CD4-positive, alpha-beta memory T cell (primary cell): ENCODE measurements at regions not wholly inside any gene's neighbourhood (a gene's known extent, or its start where the extent isn't known, plus 50 kb on each side); places are given as distances from the start of the nearest gene placed in this dataset.

Source experiments
- CTCF ChIA-PET: fragments of 350-600 bp; sonication (Branson Sonifier 250); formaldehyde crosslinking; loops from one replicate; lab custom pipeline; 2021; ENCODE audit warnings: inconsistent platforms; ENCODE audit not compliant: partially characterized antibody; lab: Charles Lee
- POLR2A ChIA-PET: fragments of 350-600 bp; sonication (Branson Sonifier 250); formaldehyde crosslinking; loops from one replicate; lab custom pipeline; 2021; ENCODE audit not compliant: partially characterized antibody; lab: Charles Lee
- DNase-seq, 5 donors: peaks; one replicate each; pipeline versions ENCODE4 v3.0.0 to v3.0.0-alpha.2; 2020 to 2022; ENCODE audit warnings: mixed read lengths in 1 of 5
- H3K27ac ChIP-seq: one replicate; pipeline ENCODE4 v1.7.0; 2013; ENCODE audit warnings: low read depth, low read length
- H3K27me3 ChIP-seq: 2 replicates; pipeline ENCODE4 v1.7.0; 2013; ENCODE audit warnings: mild to moderate bottlenecking, low read length, moderate library complexity; ENCODE audit not compliant: insufficient read depth
- H3K36me3 ChIP-seq: 2 replicates; pipeline ENCODE4 v1.7.0; 2013; ENCODE audit warnings: mild to moderate bottlenecking, low read length, moderate library complexity; ENCODE audit not compliant: insufficient read depth
- H3K4me1 ChIP-seq: 2 replicates; pipeline ENCODE4 v1.7.0; 2013; ENCODE audit warnings: mild to moderate bottlenecking, low read length, moderate library complexity; ENCODE audit not compliant: insufficient read depth
- H3K4me3 ChIP-seq, 2 donors: one replicate each; pipeline ENCODE4 v1.7.0; 2013; ENCODE audit warnings: low read length in 2 of 2, mild to moderate bottlenecking in 1 of 2
- H3K9me3 ChIP-seq, 2 donors: one replicate each; pipeline ENCODE4 v1.7.0; 2013; ENCODE audit warnings: low read length in 2 of 2, control low read depth in 1 of 2; ENCODE audit not compliant: control insufficient read depth in 1 of 2
- H3K27ac Mint-ChIP-seq, 7 donors: one replicate each; pipeline ENCODE4 v1.8.0; 2020 to 2021; ENCODE audit warnings: mixed read lengths in 7 of 7, mild to moderate bottlenecking in 6 of 7, inconsistent platforms in 3 of 7, moderate library complexity in 3 of 7
- H3K27me3 Mint-ChIP-seq, 2 donors: one replicate each; pipeline ENCODE4 v1.8.0; 2020 to 2021; ENCODE audit warnings: mixed read lengths in 2 of 2
- H3K36me3 Mint-ChIP-seq, 2 donors: one replicate each; pipeline ENCODE4 v1.8.0; 2020 to 2021; ENCODE audit warnings: mixed read lengths in 2 of 2, inconsistent platforms in 1 of 2, mild to moderate bottlenecking in 1 of 2
- H3K4me1 Mint-ChIP-seq, 4 donors: one replicate each; pipeline ENCODE4 v1.8.0; 2020 to 2021; ENCODE audit warnings: mixed read lengths in 4 of 4, mild to moderate bottlenecking in 1 of 4
- H3K4me3 Mint-ChIP-seq, 8 donors: one replicate each; pipeline ENCODE4 v1.8.0; 2020 to 2021; ENCODE audit warnings: mixed read lengths in 8 of 8, mild to moderate bottlenecking in 7 of 8, moderate library complexity in 6 of 8, inconsistent platforms in 3 of 8
- H3K9me3 Mint-ChIP-seq, 8 donors: one replicate each; pipeline ENCODE4 v1.8.0; 2020 to 2021; ENCODE audit warnings: mixed read lengths in 8 of 8, mild to moderate bottlenecking in 5 of 8, inconsistent platforms in 3 of 8, moderate library complexity in 1 of 8
- intact Hi-C: fragments of 100-400 bp; cut with micrococcal nuclease; formaldehyde crosslinking; loops from one replicate; pipeline ENCODE4 v1.15.1; 2023

- H3K36me3 Mint-ChIP-seq = no peaks in the 10 kb centered on the region
- DNase-seq = no peak
- H3K4me3 ChIP-seq = no peak overlapping the region
- no peaks in the 10 kb centered on the region for H3K4me1 Mint-ChIP-seq
- no peaks in the 10 kb centered on the region for H3K27me3 Mint-ChIP-seq
- intact Hi-C loops = no loop called here
- ChIA-PET POLR2A (no interaction called here), CTCF (no interaction called here)
- H3K4me3 Mint-ChIP-seq = no peak overlapping the region
- no peaks in the 10 kb centered on the region for H3K36me3 ChIP-seq
- H3K9me3 Mint-ChIP-seq = peaks cover 0 to 3% (median 0%) of the 10 kb centered on the region in 8 donors
- no peaks in the 10 kb centered on the region for H3K27me3 ChIP-seq
- H3K27ac ChIP-seq = no peak overlapping the region
- H3K9me3 ChIP-seq = no peaks in the 10 kb centered on the region
- no peaks in the 10 kb centered on the region for H3K4me1 ChIP-seq
- H3K27ac Mint-ChIP-seq = no peak overlapping the region
Observed at GRCh38 chr4:84238247-84239090, 260.6 kb downstream of the NKX6-1 start.

- intact Hi-C loops = no loop called here
- Histone ChIP-seq H3K4me1 (no peaks in the 10 kb centered on the region), H3K27me3 (no peaks in the 10 kb centered on the region), H3K27ac (no peak overlapping the region), H3K9me3 (no peaks in the 10 kb centered on the region), H3K36me3 (no peaks in the 10 kb centered on the region), H3K4me3 (no peak overlapping the region)
- Mint-ChIP-seq H3K9me3 (peaks cover 0 to 7% (median 0%) of the 10 kb centered on the region in 8 donors), H3K27ac (no peak overlapping the region), H3K36me3 (no peaks in the 10 kb centered on the region), H3K27me3 (no peaks in the 10 kb centered on the region), H3K4me1 (no peaks in the 10 kb centered on the region), H3K4me3 (no peak overlapping the region)
- ChIA-PET POLR2A (no interaction called here), CTCF (no interaction called here)
- no peak for DNase-seq
Observed at GRCh38 chr4:84237008-84237407, 262.1 kb downstream of the NKX6-1 start.

GRCh38 chr4:84235126-84235944 is 263.8 kb downstream of the NKX6-1 start:
- Mint-ChIP-seq H3K4me3 (no peak overlapping the region), H3K27ac (no peak overlapping the region), H3K4me1 (no peaks in the 10 kb centered on the region), H3K27me3 (no peaks in the 10 kb centered on the region), H3K36me3 (no peaks in the 10 kb centered on the region), H3K9me3 (peaks cover 0 to 7% (median 0%) of the 10 kb centered on the region in 8 donors)
- ChIA-PET POLR2A (no interaction called here), CTCF (interaction anchor here (1.0 kb wide), 1 partner anchor 10 kb away, joined by 3 read pairs; no protein-coding TSS in a partner anchor)
- Histone ChIP-seq H3K4me3 (no peak overlapping the region), H3K9me3 (no peaks in the 10 kb centered on the region), H3K27ac (no peak overlapping the region), H3K4me1 (no peaks in the 10 kb centered on the region), H3K36me3 (no peaks in the 10 kb centered on the region), H3K27me3 (no peaks in the 10 kb centered on the region)
- intact Hi-C loops = no loop called here
- no peak for DNase-seq

- CTCF ChIA-PET = no interaction called here
Observed at GRCh38 chr4:84232309-84233095, 266.6 kb downstream of the NKX6-1 start.

GRCh38 chr4:84231539-84232055 is 267.5 kb downstream of the NKX6-1 start:
- no peaks in the 10 kb centered on the region for H3K36me3 ChIP-seq
- H3K36me3 Mint-ChIP-seq = no peaks in the 10 kb centered on the region
- H3K4me1 ChIP-seq = no peaks in the 10 kb centered on the region
- CTCF ChIA-PET = no interaction called here
- no peak overlapping the region for H3K4me3 Mint-ChIP-seq
- H3K27ac ChIP-seq = no peak overlapping the region
- POLR2A ChIA-PET = no interaction called here
- peaks cover 0 to 7% (median 4%) of the 10 kb centered on the region in 8 donors for H3K9me3 Mint-ChIP-seq
- intact Hi-C loops = no loop called here
- H3K27me3 ChIP-seq = no peaks in the 10 kb centered on the region
- H3K27ac Mint-ChIP-seq = no peak overlapping the region
- H3K4me3 ChIP-seq = no peak overlapping the region
- no peaks in the 10 kb centered on the region for H3K9me3 ChIP-seq
- no peaks in the 10 kb centered on the region for H3K27me3 Mint-ChIP-seq
- no peak for DNase-seq
- H3K4me1 Mint-ChIP-seq = no peaks in the 10 kb centered on the region

More at GRCh38 chr4:84232309-84233095, 266.6 kb downstream of the NKX6-1 start:
- no peaks in the 10 kb centered on the region for H3K27me3 Mint-ChIP-seq
- no peaks in the 10 kb centered on the region for H3K27me3 ChIP-seq
- H3K4me3 ChIP-seq = no peak overlapping the region
- no peaks in the 10 kb centered on the region for H3K36me3 ChIP-seq
- H3K9me3 Mint-ChIP-seq = peaks cover 0 to 7% (median 0%) of the 10 kb centered on the region in 8 donors
- no peak overlapping the region for H3K4me3 Mint-ChIP-seq
- POLR2A ChIA-PET = no interaction called here
- intact Hi-C loops = no loop called here
- H3K9me3 ChIP-seq = no peaks in the 10 kb centered on the region
- no peak overlapping the region for H3K27ac Mint-ChIP-seq
- H3K4me1 ChIP-seq = no peaks in the 10 kb centered on the region
- H3K4me1 Mint-ChIP-seq = no peaks in the 10 kb centered on the region
- DNase-seq = no peak
- no peaks in the 10 kb centered on the region for H3K36me3 Mint-ChIP-seq
- H3K27ac ChIP-seq = no peak overlapping the region

- Mint-ChIP-seq H3K9me3 (peaks cover 0 to 4% (median 0%) of the 10 kb centered on the region in 8 donors), H3K4me1 (no peaks in the 10 kb centered on the region), H3K27ac (no peak overlapping the region), H3K36me3 (no peaks in the 10 kb centered on the region), H3K27me3 (no peaks in the 10 kb centered on the region), H3K4me3 (no peak overlapping the region)
- Histone ChIP-seq H3K27me3 (no peaks in the 10 kb centered on the region), H3K36me3 (no peaks in the 10 kb centered on the region), H3K4me1 (no peaks in the 10 kb centered on the region), H3K4me3 (no peak overlapping the region), H3K27ac (no peak overlapping the region), H3K9me3 (no peaks in the 10 kb centered on the region)
- ChIA-PET POLR2A (no interaction called here), CTCF (no interaction called here)
- no peak for DNase-seq
- intact Hi-C loops = no loop called here
Observed at GRCh38 chr4:84224522-84224921, 274.6 kb downstream of the NKX6-1 start.
